ENCODE measurements at regions not wholly inside any gene's neighbourhood (a gene's known extent, or its start where the extent isn't known, plus 50 kb on each side); places are given as distances from the start of the nearest gene placed in this dataset.

DNA sequence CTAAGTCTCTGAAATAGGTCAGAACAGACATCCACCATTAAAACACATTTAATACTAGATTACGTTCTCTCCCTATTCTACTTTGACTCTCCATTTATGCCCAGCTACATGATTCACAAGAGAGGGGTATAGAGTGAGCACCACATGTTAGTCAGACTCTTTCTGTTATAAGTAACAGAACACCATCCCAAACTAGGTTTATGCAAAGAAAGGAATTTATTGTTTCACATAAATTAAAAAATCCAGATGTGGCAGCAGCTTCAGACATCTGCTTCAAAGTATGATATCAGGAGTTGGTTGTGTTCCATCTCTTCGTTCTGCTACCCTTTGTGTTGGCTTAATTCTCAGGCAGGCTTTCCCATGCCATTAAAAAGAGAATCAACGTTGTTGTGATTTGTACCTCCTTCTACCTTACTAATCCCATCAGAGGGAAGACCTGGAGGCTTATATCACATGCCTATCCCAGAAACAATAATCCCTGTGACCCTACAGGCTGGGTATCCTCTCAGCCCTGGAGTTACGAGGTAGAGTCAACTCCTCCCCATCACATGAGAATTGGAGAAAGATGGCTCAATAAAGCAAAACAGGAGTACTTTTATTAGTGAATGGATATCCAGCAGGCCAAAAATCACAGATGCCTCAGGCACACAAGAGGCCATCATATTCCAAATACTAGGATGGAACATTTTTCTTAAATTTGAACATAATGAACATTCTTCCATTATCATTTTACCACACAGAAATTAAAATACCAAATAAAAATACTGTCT lies 163.2 kb downstream of the SLC7A11 start:
- no peak for TF ChIP-seq CTCF (IDR thresholded peaks at IDR 0.05; ENCODE audit: low read depth, low read length)
- no peak for DNase-seq (ENCODE audit: extremely low read depth, low read depth)

DNA sequence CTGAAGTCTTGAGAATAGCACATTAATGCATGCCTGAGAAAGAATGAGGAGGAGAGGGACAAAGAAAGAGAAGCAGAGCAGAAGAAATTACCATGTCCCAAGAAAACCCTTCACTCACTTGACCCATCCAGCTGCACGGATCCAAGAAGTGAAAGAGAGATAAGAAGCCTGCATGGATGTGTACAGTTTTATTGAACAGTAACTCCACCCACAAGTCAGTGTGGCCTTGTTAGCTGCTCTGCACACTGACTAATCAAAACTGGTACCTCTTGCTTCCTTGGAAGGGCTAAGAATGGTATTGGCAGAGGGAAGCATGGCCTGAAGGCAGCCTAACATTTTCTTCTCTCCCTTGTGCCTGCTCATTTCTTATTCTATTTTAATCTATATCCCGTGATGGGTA lies 163.9 kb downstream of the SLC7A11 start:
- TF ChIP-seq CTCF (IDR thresholded peaks at IDR 0.05; ENCODE audit: low read depth, low read length): no peak
- no peak for DNase-seq (ENCODE audit: extremely low read depth, low read depth)

- no peak for DNase-seq (ENCODE audit: extremely low read depth, low read depth)
- TF ChIP-seq CTCF (IDR thresholded peaks at IDR 0.05; ENCODE audit: low read depth, low read length): no peak
Observed at GRCh38 chr4:138076561-138076960, 165.6 kb downstream of the SLC7A11 start.

DNA sequence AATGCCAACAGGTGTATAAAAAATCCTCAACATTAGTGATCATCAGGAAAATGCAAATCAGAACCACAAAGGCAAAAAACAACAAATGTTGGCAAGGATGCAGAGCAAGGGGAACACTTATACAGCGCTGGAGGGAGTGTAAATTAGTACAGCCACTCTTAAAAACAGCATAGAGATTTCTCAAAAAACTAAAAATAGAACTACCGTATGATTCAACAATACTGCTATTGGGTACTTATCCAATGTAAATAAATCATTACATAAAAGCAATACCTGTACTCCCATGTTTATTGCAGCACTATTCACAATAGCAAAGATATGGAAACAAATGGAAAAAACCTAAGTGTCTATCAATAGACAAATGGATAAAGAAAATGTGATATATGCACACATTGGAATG lies 171.3 kb downstream of the SLC7A11 start:
- DNase-seq (ENCODE audit: extremely low read depth, low read depth): no peak
- no peak for TF ChIP-seq CTCF (IDR thresholded peaks at IDR 0.05; ENCODE audit: low read depth, low read length)

- no peak for DNase-seq (ENCODE audit: extremely low read depth, low read depth)
- TF ChIP-seq CTCF (IDR thresholded peaks at IDR 0.05; ENCODE audit: low read depth, low read length): no peak
Observed at GRCh38 chr4:138063581-138063980, 178.6 kb downstream of the SLC7A11 start.

DNA sequence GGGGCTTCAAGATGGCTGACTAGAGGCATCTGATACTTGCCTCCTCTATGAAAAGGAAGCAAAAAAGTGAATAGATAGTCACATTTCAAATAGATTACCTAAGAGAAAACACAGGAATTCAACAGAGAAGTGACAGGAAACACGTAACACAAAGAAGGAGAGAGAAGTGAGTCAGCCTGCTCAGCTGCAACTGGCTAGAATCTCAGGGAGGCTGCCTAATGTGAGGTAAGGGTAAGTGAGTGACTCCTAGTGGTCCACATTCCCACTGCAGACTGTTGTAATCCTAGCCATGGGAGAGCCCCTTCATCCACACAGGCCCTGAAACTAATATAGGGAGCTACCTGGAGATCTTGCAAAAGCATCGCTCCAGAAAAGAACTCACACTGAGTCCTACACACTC lies 179.2 kb downstream of the SLC7A11 start:
- DNase-seq (ENCODE audit: extremely low read depth, low read depth): no peak
- TF ChIP-seq CTCF (IDR thresholded peaks at IDR 0.05; ENCODE audit: low read depth, low read length): no peak

DNA sequence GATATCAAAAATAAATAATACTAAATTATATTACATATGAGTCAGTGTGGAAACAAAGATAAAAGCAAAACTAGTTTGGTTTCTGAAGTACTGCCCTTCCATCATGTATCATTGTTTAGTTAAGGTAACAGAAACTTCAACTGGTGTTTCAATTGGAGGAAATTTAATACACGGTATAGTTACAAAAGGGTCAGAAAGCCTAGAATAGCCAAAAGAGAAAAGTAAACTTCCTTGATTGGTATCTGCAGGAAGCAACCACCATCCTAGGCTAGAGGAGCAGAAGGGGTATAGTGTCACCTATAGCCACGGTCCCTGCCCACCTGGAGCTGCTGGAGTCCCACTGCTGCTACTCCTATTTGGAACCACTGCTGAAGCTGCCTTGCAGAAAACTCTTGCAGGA lies 185.6 kb downstream of the SLC7A11 start:
- no peak for TF ChIP-seq CTCF (IDR thresholded peaks at IDR 0.05; ENCODE audit: low read depth, low read length)
- no peak for DNase-seq (ENCODE audit: extremely low read depth, low read depth)
